OCI-M1 (cell line): ENCODE measurements at regions not wholly inside any gene's neighbourhood (a gene's known extent, or its start where the extent isn't known, plus 50 kb on each side); places are given as distances from the start of the nearest gene placed in this dataset.

Experiments
- DNase-seq: peaks from one replicate; lab custom pipeline; 2025; lab: John Stamatoyannopoulos, UW

DNA sequence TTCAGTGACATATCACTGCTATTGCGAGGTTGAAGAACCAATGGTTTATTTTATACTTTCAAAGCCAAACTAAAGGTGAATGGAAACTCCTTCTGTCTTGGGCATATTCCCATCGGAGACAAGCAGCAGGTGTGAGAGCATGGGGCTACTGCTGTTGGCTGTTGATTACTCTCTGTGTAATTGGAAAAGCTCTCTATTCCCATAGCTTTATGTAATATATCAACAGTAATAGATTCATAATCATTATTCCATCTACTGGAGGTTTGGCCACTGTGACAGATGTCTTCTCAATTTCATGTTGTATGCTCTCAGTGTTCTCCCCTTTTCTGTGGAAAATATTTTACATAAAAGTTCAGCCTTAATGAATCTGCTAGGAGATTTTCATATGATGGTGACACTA, 352.0 kb downstream of the BTG1 start:
- no peak for DNase-seq

DNA sequence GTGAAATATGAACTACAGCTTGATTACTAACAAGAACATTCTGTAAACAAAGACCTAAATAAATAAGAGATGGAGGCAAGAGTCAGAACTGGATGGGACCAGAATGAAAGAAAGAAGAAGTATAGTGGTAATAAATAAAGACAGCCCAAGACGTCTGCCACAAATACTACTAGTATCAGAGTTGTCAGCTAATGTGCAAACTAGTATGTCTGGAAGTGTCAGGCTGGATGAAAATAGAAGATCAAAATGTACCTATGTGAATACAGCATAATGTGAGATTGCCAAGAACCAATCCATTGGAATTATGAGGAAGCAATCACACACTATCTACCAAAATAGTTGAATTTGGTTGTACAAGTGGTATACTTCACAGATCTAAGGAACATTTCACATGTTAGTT, 353.0 kb downstream of the BTG1 start:
- no peak for DNase-seq

DNA sequence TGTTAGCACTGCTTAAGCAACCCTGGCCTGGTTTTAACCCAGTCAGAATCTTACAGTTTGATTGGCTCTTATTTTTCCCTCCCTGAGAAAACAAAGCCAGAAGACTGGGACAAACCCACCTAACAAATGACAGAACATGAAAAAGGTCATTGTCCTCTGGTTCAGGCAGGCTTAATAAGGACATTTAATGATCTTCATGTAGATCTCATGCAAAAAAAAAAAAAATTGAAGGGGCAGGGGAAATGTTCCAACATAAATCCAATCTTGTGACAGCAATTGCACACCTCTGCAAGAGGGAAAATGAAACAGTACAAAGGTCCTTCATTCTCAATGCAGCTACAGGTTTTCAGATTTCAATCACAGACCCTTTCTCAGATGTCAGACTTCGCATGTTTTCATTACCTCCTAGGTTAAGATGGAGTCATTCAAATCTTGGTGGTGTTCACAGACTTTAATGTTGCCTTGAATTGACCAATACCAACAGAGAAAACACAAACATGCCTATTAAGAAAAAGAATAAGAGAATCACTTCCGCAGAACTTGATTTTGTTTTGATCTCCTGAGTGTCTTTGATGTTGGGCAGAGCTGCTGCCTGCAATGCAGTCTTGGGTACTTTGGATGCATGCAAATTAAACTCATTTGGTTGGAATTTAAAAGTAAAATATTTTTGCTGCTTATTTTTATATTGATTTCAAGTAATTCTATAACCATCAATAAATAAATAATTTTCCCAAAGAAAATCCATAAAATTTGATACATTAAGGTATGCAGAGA, 359.0 kb downstream of the BTG1 start:
- no peak for DNase-seq

DNA sequence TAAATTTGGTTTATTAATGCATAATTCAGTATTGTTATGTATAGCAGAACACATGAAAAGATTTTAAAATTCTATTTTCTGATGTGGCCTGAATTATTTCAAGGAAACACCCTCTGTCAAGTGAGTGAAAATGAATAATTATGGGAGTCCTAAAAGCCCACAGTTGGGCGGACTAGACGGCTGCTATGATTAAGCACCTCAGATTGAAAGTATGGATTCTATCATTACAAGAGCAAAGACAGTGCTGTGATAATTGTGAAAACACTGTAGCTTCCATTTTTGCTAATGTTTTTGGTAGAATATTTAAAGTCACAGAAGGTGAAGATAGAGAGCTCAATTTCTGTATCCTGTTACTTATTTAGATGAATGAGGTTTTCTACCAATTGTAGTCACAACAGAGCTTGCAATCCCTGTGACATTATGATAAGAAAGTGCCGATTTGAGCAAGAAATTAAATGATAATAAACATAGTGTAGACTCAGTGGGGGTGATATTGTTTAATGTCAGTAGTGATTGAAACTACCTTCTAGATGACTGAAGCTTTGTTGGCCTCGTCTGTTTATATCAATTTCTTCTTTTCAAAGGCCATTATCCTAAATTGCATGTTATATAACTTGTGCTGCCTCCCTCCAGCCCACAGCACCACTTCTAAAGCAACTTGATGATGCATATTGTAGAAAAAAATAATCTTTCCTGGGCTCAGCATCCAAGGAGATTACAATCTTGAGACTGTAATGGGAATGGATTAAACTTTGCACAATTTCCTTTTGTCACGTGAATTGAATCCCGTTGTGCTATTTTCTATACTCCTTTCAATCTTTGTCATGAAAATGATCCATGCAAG, 359.8 kb downstream of the BTG1 start:
- DNase-seq = no peak

DNA sequence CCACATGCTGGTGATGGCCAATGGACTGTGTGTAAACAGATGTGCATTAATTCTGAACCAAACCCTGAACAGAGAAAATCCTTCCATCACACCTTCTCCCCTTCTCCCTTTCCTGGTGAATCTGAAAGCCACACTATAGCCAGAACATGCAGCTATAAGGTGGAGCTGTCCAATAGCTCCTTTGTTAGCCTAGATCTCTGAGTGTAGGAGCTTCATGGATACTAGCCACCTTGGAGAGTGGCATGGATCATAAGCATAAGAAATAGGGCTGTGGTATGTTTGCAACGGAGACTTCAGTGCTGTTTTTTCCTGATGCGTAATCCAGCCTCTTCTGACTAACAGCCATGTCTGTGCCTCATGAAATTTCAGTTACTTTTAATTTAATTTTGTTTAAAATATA, 364.5 kb downstream of the BTG1 start:
- no peak for DNase-seq

DNA sequence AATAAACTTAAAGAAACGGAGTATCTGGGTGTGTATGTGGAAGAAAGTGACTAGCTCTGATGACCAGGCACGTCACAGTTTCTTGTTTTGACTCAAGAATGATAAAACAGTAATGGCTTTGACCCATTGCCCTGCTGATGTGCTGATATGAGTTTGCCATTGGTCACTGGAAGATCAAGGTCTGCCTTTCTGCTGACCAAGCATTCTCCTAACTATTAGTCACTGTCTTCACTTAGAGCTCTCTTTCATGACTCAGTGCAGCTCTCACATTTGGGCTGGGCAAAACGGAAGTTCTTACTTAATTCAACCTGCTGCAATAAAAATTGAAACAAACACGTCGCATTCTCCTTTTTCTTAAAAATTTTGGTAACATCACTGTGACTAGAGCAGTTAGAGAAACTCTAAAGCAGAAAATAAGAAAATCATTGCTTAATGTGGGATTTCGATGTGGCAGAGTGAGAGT, 366.7 kb downstream of the BTG1 start:
- peak; percentile 86 for DNase-seq

DNA sequence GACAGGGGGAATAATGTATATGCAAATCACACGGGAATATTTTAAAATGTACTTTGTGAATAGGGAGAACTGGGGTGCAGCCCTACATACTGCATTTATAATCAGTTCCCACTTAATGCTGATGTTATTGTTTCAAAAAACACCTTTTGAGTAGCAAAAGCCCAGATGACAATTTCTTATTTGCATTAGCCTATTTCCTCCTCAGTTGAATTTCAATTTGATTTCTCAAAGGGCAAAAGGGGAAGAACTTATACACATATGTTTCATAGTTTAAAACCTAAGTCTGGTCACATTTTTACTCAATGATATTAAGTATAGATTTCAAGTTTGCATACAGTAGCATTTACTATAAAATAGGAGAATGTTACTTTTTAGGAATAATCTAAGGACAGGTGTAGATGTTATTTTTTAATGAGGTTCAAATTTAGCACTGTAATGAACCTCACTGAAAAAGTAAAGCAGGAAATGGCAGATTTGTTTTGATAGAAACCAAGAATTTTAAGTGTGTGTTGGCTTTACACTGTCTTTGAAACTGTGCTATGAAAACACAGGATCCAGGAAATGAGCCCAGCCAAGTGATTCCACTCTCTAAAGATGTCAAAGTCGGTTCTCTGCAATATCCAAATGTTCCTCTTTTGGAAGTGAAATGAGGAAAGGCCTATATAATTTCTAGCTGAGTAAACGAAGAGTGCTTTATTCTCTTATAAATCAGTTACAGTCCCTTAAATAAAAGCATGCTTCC, 367.4 kb downstream of the BTG1 start:
- DNase-seq = peak; percentile 7

DNA sequence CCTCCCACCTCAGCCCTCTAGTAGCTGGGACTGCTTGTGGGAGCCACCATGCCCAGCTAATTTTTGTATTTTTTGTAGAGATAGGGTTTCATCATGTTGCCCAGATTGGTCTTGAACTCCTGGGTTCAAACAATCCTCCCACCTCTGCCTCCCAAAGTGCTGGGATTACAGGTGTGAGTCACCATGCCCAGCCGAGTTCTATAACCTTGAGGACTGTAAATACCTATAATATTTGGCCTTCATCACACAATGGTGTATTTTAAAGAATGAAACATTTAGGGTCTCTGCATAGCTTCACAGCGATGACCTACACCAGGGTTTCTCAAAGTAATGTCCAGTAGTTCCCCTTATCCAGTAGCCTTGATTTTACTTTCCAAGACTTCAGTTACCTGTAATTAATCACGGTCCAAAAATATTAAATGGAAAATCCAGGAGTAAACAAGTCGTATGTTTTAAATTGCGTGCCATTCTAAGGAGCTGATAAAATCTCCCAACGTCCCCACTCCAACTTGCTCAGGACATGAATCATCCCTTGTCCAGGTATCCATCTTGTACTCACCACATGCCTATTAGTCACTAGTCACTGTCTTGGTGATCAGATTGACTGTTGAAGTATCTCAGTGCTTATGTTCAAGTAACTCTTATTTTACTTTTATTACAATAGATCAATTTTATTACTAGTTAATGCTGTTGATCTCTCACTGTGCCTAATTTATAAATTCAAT, 368.2 kb downstream of the BTG1 start:
- no peak for DNase-seq

DNA sequence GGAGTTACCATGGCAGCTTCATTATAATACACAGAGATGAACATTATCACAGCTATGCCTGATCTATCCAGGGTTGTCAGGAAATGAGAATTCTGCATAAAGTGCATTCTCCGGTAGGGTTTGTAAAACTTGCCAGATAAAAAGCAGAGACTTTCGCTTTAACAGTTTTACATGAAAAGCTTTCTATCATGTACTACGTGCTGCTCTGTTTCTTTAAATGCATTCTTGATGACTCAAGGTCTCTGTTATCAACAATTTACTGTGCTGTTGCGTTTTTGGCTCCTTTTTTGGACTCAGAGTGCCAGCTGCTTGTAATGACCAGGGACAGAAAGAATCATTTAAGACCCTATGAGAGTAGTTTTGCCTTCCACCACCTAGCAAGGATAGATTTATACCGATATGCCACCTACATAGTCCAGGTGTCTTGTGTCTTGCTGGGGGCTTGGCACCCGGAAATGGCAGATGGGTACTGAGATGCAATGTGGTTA, 371.2 kb downstream of the BTG1 start:
- peak; percentile 57 for DNase-seq

DNA sequence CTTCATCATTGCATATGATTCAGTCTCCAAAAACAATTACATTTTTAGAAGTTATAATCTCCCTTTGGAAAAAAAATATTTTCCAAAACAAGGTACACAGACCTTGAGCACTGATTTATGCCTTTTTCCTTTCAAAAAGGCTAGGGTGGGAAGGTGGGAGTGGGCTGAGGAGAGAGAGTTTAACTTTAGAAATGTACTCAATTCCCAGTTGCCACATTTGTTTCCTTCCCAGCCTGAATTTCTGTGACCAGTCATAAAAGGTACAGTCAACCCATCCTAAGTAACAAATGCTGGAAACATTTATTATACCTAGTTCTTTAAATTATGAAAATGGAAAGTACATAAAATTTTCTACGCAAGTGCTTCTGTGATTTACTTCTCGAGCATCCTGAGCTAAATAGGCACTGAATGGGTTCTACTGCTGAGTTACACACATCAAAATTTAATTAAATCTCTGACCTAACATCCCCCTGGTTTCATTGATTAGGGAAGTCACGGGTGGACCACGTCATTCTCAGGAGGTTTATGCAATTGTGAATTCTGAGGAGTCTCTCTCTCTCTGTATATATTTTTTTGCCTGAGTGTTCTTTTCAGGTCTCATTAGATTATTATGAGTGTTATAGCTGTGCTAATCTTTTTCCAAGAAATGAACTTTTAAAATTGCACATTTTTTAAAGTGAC, 371.8 kb downstream of the BTG1 start:
- no peak for DNase-seq

DNA sequence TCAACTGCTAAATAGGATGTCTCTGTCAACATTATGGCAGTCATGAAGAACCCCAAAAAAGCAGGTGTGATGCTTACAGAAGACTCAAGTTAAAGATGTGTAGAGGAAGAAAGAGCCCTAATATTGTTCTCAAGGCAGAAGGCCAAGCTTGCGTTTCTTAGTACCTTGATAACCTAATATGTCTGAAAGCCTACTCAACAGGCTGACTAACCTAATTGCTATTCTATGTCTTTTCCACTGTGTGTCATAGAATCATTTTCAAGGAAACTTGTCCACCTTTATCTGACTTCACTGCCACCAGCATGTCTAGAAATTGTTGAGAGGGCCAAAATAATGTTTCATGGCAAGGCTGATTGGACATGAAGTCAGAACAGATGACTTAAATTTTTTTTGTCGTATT, 373.2 kb downstream of the BTG1 start:
- no peak for DNase-seq

DNA sequence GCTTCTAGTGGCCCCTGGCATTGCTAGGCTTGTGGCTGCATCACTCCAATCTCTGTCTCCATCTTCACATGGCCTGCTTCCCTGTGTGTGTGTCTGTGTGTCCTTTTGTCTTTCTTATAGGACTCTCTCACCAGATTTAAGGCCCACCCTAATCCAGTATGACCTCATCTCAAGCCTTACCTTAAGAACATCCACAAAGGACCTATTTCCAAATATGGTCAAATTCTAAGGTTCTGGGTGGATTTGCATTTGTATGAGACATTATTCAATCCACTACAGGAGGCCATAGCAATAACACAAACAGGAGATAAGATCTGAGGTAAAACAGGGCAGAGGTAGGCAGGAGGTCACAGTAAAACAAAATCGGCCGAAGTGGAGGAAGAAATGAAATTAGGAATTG, 375.9 kb downstream of the BTG1 start:
- no peak for DNase-seq

DNA sequence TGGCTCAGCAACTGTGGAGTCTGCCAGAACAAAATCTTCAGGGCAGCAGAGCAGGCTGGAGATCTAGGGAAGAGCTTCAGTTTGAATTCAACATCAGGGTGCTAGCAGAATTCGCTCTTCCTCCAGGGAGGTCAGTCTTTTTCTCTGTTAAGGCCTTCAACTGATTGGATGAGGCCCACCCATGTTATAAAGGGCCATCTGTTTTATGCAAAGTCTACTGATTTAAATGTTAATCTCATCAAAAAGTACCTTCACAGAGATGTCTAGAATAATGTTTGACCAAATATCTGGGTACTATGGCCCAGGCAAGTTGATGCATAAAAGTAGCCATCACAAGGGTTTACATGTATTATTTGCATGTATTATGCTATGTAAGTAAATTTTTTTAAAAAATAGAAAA, 378.4 kb downstream of the BTG1 start:
- no peak for DNase-seq

DNA sequence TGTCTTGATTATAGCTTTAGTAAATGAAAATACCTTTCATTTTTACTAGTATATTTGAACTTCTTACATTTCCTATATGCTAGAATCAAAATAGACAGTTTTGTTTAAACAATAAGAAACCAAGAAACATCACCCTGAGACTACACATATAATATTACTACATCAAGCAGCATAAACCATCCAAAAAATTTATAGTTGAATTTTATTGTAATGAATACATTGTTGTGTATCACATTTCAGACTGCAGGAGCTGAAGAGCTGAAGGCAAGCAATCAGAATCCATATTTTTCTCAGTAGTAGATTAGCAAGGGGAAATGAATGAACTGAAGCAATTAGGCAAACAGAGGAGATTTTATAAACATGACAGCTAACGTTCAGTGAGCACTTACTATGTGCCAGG, 379.2 kb downstream of the BTG1 start:
- no peak for DNase-seq

DNA sequence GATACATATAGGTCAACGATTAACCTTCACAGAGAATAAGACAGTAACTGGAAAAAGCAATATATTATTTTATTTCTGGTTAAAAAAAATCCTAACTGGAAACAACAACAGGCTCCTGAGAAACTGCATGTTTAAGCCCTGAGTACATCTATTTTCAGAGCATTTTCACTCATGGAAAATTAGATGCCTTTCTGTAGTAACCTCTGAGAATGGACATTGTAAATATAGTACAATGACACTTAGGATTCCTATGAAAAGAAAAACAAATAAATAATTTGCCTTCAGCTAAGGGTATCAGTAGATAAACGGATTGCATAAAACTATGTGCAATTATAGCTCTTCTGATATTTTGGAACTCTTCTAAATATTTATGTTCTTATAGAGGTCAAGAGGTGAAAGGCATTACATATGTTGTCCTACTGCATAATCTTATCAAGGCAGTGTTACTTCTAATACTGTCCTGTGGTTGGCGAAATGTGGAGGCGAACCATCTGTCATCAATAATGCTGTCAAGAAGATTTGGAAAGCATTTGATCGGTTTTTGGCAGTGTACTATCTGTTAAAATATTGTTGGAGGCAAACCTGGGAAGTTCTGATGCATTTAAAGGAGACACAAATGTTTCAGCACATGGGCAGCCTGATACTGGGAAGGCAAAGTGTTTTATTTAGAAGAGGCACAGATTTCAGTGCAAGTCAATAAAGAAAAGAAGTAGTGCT, 381.8 kb downstream of the BTG1 start:
- DNase-seq = no peak

DNA sequence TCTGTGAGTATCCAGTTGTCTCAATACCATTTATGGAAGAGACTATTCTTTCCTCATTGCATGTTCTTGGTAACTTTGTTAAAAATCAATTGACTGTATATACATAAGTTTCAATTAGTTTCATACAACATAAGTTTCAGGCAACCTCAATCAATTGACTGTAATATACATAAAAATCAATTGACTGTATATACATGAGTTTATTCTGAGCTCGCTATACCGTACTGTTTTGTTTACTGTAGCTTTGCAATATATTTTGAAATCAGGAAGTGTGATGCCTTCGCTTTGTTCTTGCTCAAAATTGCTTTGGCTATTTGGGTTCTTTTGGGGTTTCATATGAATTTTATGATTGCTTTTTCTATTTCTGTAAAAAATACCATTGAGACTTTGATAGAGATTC, 392.0 kb downstream of the BTG1 start:
- peak; percentile 13 for DNase-seq

DNA sequence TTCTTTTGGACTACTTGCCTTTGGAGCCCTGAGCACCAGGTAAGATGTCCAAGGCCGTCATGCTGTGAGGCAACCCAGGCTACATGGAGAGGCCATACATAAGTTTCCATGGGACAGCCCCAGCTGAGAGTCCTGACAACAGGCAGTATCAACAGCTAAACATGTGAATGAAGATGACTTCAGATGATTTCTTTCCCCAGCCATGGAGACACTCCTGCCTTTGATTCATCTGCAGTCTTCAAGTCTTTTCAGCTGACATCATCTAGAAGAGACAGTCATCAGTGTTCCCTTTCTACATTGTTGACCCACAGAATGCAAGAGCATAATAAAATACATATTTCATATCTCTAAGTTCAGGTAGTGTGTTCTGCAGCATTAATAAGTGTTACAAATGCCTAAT, 398.7 kb downstream of the BTG1 start:
- no peak for DNase-seq

DNA sequence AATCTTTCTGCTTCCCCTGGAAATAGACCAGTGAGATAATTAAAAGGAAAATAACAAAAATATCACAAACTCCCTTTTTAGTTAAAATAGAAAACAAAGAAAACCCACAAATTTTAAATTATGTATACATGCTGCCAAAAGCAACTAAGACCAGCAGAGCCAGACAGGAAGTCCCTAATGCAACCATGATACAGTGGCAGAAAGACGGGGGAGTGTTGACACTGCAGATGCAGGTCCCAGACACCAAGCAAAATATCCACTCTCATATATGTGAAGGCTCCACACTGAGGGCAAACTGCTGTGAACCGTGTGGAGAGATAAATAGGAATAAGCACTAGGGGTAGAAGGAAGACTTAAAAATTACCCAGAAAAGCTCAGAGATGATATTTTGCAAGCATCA, 401.0 kb downstream of the BTG1 start:
- DNase-seq = peak; percentile 30

DNA sequence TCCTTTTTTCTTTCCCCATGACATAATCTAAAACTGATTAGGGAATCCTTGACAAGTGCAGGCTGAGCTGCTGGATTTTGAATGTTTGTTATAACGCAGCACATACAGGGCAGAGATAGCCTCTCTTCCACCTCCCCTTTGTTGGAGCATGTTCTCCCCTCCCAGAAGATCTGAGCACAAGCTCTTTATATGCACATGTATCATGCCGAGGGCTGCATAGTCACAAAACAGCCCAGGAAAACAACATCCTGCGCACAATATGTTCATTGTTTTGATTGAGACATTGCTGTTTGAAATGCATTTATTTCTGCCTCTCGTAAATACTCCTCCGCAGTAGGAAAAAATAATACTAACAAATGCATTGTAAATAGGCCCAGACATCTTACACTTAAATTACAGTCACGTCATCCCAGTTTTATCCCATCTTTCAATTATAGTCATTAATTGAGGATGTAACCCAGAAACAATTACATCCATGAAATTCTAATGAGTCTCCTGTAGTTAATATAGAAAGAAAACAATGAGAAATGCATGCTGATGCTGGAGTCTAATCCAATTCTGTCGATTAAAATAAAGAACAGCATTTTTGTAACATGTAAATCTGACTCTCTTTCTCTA, 401.8 kb downstream of the BTG1 start:
- DNase-seq = no peak

DNA sequence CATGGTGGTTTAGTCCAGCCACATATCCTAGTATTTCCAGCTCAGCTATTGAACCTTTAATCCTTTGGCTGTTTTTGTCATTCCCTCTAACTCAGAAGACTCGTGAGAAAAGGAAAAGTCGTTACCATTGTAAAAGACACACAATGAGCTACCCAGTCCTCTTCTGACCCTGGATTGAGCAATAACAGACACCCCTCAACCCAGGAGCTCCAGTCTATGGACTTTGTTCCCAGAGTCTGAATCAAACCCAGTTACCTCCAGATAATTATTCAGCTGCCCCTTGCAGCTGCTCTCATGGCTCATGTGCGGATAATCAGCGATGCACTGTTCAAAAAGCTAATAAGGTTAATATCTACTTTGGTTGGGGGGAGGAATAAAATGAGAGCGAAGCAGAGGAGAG, 402.4 kb downstream of the BTG1 start:
- DNase-seq = no peak
